ENCODE measurements at regions not wholly inside any gene's neighbourhood (a gene's known extent, or its start where the extent isn't known, plus 50 kb on each side); places are given as distances from the start of the nearest gene placed in this dataset.

DNA sequence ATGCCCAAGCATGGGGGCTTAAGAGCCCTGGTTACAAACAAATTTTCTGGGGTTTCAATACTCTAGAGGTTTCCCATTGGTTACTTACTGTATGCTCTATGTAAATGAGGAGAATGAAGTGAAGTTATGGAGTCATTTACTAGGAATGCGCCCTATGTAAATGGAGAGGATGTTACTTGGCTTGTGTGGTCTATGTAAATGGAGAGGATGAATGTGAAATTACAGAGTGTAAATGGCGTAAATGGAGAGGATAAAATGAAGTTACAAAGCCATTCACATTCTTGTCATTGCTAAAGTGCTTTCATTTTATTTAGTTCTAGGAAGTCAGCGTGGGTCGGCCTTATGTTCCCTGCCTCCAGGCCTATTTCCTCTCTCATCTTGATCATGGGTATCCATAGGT lies 810.5 kb upstream of the ADGRL3 start:
- H3K4me3 ChIP-seq: no peak overlapping the region
- H3K27me3 ChIP-seq: no peaks in the 10 kb centered on the region
- WGBS, 4 donors: 88 to 92% (median 92%) methylated on average over 4 of the region's 4 CpGs
- no peak for DNase-seq
- H3K27ac ChIP-seq: no peak overlapping the region
- intact Hi-C loops (cut with DNase I): no loop called here
- no peak for ATAC-seq
- H3K36me3 ChIP-seq: no peaks in the 10 kb centered on the region
- TF ChIP-seq, protein P1, sequence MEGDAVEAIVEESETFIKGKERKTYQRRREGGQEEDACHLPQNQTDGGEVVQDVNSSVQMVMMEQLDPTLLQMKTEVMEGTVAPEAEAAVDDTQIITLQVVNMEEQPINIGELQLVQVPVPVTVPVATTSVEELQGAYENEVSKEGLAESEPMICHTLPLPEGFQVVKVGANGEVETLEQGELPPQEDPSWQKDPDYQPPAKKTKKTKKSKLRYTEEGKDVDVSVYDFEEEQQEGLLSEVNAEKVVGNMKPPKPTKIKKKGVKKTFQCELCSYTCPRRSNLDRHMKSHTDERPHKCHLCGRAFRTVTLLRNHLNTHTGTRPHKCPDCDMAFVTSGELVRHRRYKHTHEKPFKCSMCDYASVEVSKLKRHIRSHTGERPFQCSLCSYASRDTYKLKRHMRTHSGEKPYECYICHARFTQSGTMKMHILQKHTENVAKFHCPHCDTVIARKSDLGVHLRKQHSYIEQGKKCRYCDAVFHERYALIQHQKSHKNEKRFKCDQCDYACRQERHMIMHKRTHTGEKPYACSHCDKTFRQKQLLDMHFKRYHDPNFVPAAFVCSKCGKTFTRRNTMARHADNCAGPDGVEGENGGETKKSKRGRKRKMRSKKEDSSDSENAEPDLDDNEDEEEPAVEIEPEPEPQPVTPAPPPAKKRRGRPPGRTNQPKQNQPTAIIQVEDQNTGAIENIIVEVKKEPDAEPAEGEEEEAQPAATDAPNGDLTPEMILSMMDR (IDR thresholded peaks at IDR 0.05): no peak
- no peak for TF ChIP-seq POLR2A (IDR thresholded peaks at IDR 0.05)
- no peaks in the 10 kb centered on the region for H3K4me1 ChIP-seq
- peaks cover 0 to 20% (median 0%) of the 10 kb centered on the region in 12 donors for H3K9me3 ChIP-seq

DNA sequence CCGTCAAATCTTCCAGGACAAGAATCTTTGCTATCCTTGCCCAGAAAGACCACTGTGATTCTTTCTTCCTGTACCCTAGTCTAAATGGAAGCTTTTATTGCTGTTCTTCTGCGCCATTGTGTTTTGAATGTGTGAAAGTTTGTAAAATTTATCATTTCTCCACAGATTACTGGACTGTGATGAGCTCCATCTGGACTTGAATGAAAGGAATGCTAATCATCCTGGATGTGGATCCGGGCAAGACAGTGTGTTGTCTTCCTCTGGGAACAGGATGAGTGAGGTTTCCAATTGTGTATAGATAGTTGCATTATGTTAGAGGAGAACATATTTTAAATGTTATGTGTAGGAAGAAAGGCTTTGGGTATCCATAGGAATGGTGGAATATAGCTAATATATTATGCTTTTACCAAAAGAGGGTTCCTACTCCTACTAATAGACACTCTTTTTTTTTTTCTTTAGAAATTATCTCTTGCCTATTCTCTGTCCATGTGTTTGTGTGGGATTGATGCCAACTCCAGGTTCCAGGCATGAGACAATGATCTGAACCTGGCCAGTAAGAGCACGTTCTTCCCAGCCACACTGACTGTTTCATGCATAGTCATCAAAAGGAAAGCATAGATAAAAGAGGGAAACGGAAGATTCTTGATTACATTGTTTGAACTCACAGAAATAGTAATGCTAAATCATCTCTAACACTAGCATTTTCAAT lies 803.6 kb upstream of the ADGRL3 start:
- Histone ChIP-seq H3K27me3 (no peaks in the 10 kb centered on the region), H3K27ac (no peak overlapping the region), H3K9me3 (peaks cover 0 to 8% (median 0%) of the 10 kb centered on the region in 12 donors), H3K4me1 (no peaks in the 10 kb centered on the region), H3K4me3 (no peak overlapping the region), H3K36me3 (no peaks in the 10 kb centered on the region)
- TF ChIP-seq POLR2A (IDR thresholded peaks at IDR 0.05): no peak
- TF ChIP-seq, protein P1 (IDR thresholded peaks at IDR 0.05): no peak
- intact Hi-C loops (cut with DNase I): no loop called here
- ATAC-seq (no peak), DNase-seq (no peak)
- 45 to 55% (median 50%) methylated on average over 5 of the region's 5 CpGs for WGBS, 4 donors

DNA sequence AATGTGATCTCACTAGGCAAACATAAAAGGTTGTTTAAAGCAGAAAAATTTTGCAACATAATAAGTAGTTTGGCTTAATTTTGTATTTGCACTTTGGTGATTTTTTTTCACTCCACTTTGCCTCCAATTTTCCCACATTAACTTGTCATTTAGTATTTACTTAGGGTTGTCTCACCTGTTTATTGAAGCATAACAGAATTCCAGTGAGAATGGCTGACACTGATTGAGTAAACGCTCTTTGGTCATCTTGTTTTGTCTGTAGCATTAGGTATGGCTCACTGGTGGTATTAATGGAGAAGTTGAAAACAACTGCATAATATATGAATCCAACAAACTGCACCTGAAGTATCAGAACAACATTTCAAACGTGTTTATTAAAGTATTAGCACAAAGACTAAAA lies 799.5 kb upstream of the ADGRL3 start:
- no peaks in the 10 kb centered on the region for H3K27me3 ChIP-seq
- H3K4me3 ChIP-seq: no peak overlapping the region
- peaks cover 0 to 8% (median 0%) of the 10 kb centered on the region in 12 donors for H3K9me3 ChIP-seq
- H3K4me1 ChIP-seq: no peaks in the 10 kb centered on the region
- TF ChIP-seq, protein P1 (IDR thresholded peaks at IDR 0.05): no peak
- no peak for TF ChIP-seq POLR2A (IDR thresholded peaks at IDR 0.05)
- 53 to 67% (median 60%) methylated on average over 2 of the region's 2 CpGs for WGBS, 4 donors
- no peak overlapping the region for H3K27ac ChIP-seq
- no peak for ATAC-seq
- H3K36me3 ChIP-seq: no peaks in the 10 kb centered on the region
- no peak for DNase-seq
- intact Hi-C loops (cut with DNase I): no loop called here

DNA sequence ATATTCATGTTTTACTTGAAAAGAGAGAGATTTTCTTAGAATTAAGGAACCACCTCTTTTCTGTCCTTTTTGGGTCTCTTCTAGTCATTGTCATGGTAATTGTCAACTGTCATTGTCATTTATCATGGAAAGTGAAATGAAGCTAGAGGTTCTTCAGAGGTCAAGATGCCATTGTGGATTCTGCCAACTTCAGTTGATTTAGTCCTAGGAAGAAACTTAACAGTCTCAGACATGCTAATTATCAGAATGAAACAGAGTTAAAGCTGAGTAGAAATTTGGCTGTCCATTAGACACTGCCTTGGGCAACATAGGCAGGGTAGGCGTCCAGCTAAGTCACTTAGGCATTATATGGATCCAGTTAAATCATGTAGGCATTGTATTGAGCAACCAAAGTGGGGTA lies 796.1 kb upstream of the ADGRL3 start:
- no peak for TF ChIP-seq POLR2A (IDR thresholded peaks at IDR 0.05)
- TF ChIP-seq, protein P1 (IDR thresholded peaks at IDR 0.05): no peak
- 0 to 71% (median 20%) methylated on average over 1 of the region's 1 CpG for WGBS, 4 donors
- DNase-seq (no peak), ATAC-seq (no peak)
- Histone ChIP-seq H3K27me3 (no peaks in the 10 kb centered on the region), H3K4me3 (no peak overlapping the region), H3K9me3 (peaks cover 0 to 9% (median 0%) of the 10 kb centered on the region in 12 donors), H3K27ac (no peak overlapping the region), H3K4me1 (no peaks in the 10 kb centered on the region), H3K36me3 (no peaks in the 10 kb centered on the region)
- intact Hi-C loops (cut with DNase I): no loop called here

Data from heart left ventricle (tissue), 16 donors.